HCT116 (cell line): ENCODE measurements at regions not wholly inside any gene's neighbourhood (a gene's known extent, or its start where the extent isn't known, plus 50 kb on each side); places are given as distances from the start of the nearest gene placed in this dataset.

Source experiments
- EZH2phosphoT487 ChIP-seq: fragments of 200-600 bp; IDR thresholded peaks from 2 replicates; pipeline ENCODE4 v1.6.1; 2018; ENCODE audit warnings: antibody characterized with exemption, borderline replicate concordance
- JUND ChIP-seq: IDR thresholded peaks from 2 replicates; pipeline ENCODE4 v1.6.1; 2012
- POLR2A ChIP-seq: IDR thresholded peaks from 2 replicates; pipeline ENCODE4 v1.7.0; 2011; ENCODE audit warnings: borderline replicate concordance; ENCODE audit not compliant: insufficient read depth, insufficient read length; ENCODE audit errors: extremely low read depth
- RAD21 ChIP-seq: IDR thresholded peaks from 2 replicates; pipeline ENCODE4 v1.6.1; 2012; ENCODE audit warnings: low read depth, mild to moderate bottlenecking
- SIN3A ChIP-seq: IDR thresholded peaks from 2 replicates; pipeline ENCODE4 v1.6.1; 2012; ENCODE audit warnings: low read depth
- SP1 ChIP-seq: IDR thresholded peaks from 2 replicates; pipeline ENCODE4 v1.6.1; 2012; ENCODE audit warnings: low read depth
- SRF ChIP-seq: IDR thresholded peaks from 2 replicates; pipeline ENCODE4 v1.6.1; 2012; ENCODE audit warnings: low read depth
- ZNF274 ChIP-seq: fragments of 200-500 bp; sonication (Bioruptor generic); IDR thresholded peaks from 2 replicates; pipeline ENCODE4 v1.6.1; 2014; ENCODE audit warnings: mild to moderate bottlenecking, low read depth, low read length, inconsistent platforms
- TF ChIP-seq, protein P1 (sequence below), 3 experiments: fragments of 200-600 bp in 1 of 3; sonication (generic) in 1 of 3; IDR thresholded peaks in 2 of 3; conservative IDR thresholded peaks in 1 of 3; 2 replicates each; pipeline ENCODE4 v1.5.1; 2012 to 2017; ENCODE audit warnings: low read depth in 2 of 3, low read length in 2 of 3, antibody characterized with exemption in 1 of 3, borderline replicate concordance in 1 of 3, control low read depth in 1 of 3, mild to moderate bottlenecking in 1 of 3, mixed read lengths in 1 of 3, mixed run types in 1 of 3, moderate library complexity in 1 of 3; ENCODE audit not compliant: insufficient read depth in 1 of 3

GRCh38 chrX:25762656-25763055 is 375.5 kb upstream of the MAGEB18 start:
- TF ChIP-seq JUND: no peak
- TF ChIP-seq, protein P1, sequence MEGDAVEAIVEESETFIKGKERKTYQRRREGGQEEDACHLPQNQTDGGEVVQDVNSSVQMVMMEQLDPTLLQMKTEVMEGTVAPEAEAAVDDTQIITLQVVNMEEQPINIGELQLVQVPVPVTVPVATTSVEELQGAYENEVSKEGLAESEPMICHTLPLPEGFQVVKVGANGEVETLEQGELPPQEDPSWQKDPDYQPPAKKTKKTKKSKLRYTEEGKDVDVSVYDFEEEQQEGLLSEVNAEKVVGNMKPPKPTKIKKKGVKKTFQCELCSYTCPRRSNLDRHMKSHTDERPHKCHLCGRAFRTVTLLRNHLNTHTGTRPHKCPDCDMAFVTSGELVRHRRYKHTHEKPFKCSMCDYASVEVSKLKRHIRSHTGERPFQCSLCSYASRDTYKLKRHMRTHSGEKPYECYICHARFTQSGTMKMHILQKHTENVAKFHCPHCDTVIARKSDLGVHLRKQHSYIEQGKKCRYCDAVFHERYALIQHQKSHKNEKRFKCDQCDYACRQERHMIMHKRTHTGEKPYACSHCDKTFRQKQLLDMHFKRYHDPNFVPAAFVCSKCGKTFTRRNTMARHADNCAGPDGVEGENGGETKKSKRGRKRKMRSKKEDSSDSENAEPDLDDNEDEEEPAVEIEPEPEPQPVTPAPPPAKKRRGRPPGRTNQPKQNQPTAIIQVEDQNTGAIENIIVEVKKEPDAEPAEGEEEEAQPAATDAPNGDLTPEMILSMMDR (IDR thresholded peaks at IDR 0.05 in 2 of 3, conservative IDR thresholded peaks at IDR 0.05 in 1 of 3; ENCODE audit: borderline replicate concordance in 1 of 3, insufficient read depth in 1 of 3, low read depth in 2 of 3, low read length in 2 of 3): no peak
- no peak for TF ChIP-seq EZH2phosphoT487
- no peak for TF ChIP-seq SIN3A
- no peak for TF ChIP-seq ZNF274
- no peak for TF ChIP-seq SRF
- no peak for TF ChIP-seq POLR2A
- TF ChIP-seq RAD21: no peak
- TF ChIP-seq SP1: no peak
